ENCODE measurements at regions not wholly inside any gene's neighbourhood (a gene's known extent, or its start where the extent isn't known, plus 50 kb on each side); places are given as distances from the start of the nearest gene placed in this dataset.

- Histone ChIP-seq H2BK120ac (replicated peaks; ENCODE audit: low read depth, low read length) (no peak overlapping the region), H2AK5ac (ENCODE audit: low read depth, low read length) (no peak overlapping the region), H3K23ac (ENCODE audit: insufficient read length) (no peak overlapping the region), H3K27ac (ENCODE audit: low read depth, low read length) (no peak overlapping the region), H2BK12ac (ENCODE audit: low read depth, low read length) (no peak overlapping the region), H3K4me2 (ENCODE audit: insufficient read depth in 1 of 2, low read depth in 2 of 2, low read length in 2 of 2) (no peak overlapping the region), H3K4me3 (ENCODE audit: extremely low read depth in 1 of 4, insufficient read depth in 2 of 4, low read depth in 3 of 4, low read length in 4 of 4) (no peak overlapping the region), H3K4me1 (replicated peaks in 1 of 4; ENCODE audit: control insufficient read depth in 3 of 4, insufficient read depth in 4 of 4, low read length in 3 of 4) (no peaks in the 10 kb centered on the region), H3K14ac (ENCODE audit: insufficient read length) (no peak overlapping the region), H3K23me2 (ENCODE audit: low read depth, low read length) (no peaks in the 10 kb centered on the region), H3K56ac (replicated peaks; ENCODE audit: insufficient read length, low read depth, low read length) (no peak overlapping the region), H3K79me1 (ENCODE audit: low read depth, low read length) (no peaks in the 10 kb centered on the region), H3K79me2 (ENCODE audit: control insufficient read depth in 1 of 2, insufficient read depth in 2 of 2, low read length in 2 of 2) (no peaks in the 10 kb centered on the region), H2AFZ (ENCODE audit: low read length) (no peak overlapping the region), H3K4ac (replicated peaks; ENCODE audit: insufficient read length, low read depth, low read length) (peak overlapping the region; percentile 69), H3K27me3 (replicated peaks in 1 of 4; ENCODE audit: control insufficient read depth in 3 of 4, extremely low read depth in 1 of 4, insufficient read depth in 3 of 4, low read length in 3 of 4) (no peaks in the 10 kb centered on the region), H3K36me3 (ENCODE audit: control insufficient read depth in 2 of 4, insufficient read depth in 4 of 4, low read length in 3 of 4) (no peaks in the 10 kb centered on the region), H3K18ac (ENCODE audit: extremely low read depth, low read length) (no peak overlapping the region), H2BK20ac (ENCODE audit: low read length) (no peak overlapping the region), H4K20me1 (replicated peaks in 1 of 2; ENCODE audit: control insufficient read depth in 1 of 2, insufficient read depth in 2 of 2, low read length in 2 of 2) (no peaks in the 10 kb centered on the region), H3K9ac (replicated peaks in 1 of 4; ENCODE audit: extremely low read depth in 1 of 4, low read depth in 3 of 4, low read length in 3 of 4) (no peak overlapping the region), H4K8ac (ENCODE audit: extremely low read depth, insufficient read depth, low read length) (no peak overlapping the region), H3K9me3 (ENCODE audit: insufficient read depth in 2 of 2, low read depth in 1 of 2, low read length in 1 of 2) (no peaks in the 10 kb centered on the region), H4K5ac (ENCODE audit: insufficient read length, low read depth, low read length) (no peak overlapping the region), H2BK15ac (ENCODE audit: low read length) (no peak overlapping the region), H2BK5ac (ENCODE audit: low read depth, low read length) (no peak overlapping the region), H4K91ac (replicated peaks; ENCODE audit: insufficient read length, low read length) (no peak overlapping the region)
- FAIRE-seq (no peak), DNase-seq (ENCODE audit: low read depth in 1 of 2, low spot score in 2 of 2) (no peak)
- POLR2A ChIA-PET (ENCODE audit: partially characterized antibody) = no interaction called here
- CTCF ChIA-PET (ENCODE audit: partially characterized antibody) = no interaction called here
- WGBS, 2 experiments (ENCODE audit: extremely low coverage in 1 of 2, insufficient coverage in 1 of 2, insufficient read length in 1 of 2, insufficient replicate concordance in 2 of 2, low coverage in 1 of 2, low lambda C conversion rate in 2 of 2, missing lambda C conversion rate in 1 of 2) = 95% methylated on average over 4 of the region's 4 CpGs; no CpG with 5 or more reads in 1 of the 2 experiments
- TF ChIP-seq SIX5 (IDR thresholded peaks at IDR 0.05; ENCODE audit: low read depth, low read length) (no peak), RFX5 (IDR thresholded peaks at IDR 0.05; ENCODE audit: borderline replicate concordance, low read depth, low read length) (no peak), CHD2 (IDR thresholded peaks at IDR 0.05; ENCODE audit: low read length) (no peak), POU5F1 (IDR thresholded peaks at IDR 0.05; ENCODE audit: low read depth, low read length) (no peak), EGR1 (IDR thresholded peaks at IDR 0.05; ENCODE audit: borderline replicate concordance, low read depth, low read length) (no peak), RNF2 (IDR thresholded peaks at IDR 0.05; ENCODE audit: borderline replicate concordance, low read depth, low read length, missing control alignments, poor library complexity, severe bottlenecking) (no peak), CREB1 (IDR thresholded peaks at IDR 0.05) (no peak), YY1 (IDR thresholded peaks at IDR 0.05; ENCODE audit: low read depth, low read length) (no peak), CEBPB (IDR thresholded peaks at IDR 0.05; ENCODE audit: low read depth, low read length) (no peak), TAF7 (optimal IDR thresholded peaks at IDR 0.05; ENCODE audit: borderline replicate concordance, low read depth, low read length) (no peak)
- TF ChIP-seq, protein P1, sequence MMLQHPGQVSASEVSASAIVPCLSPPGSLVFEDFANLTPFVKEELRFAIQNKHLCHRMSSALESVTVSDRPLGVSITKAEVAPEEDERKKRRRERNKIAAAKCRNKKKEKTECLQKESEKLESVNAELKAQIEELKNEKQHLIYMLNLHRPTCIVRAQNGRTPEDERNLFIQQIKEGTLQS (IDR thresholded peaks at IDR 0.05; ENCODE audit: insufficient read depth, low read depth, low read length) = no peak
Observed at GRCh38 chr1:60742339-60742738, 340.0 kb upstream of the NFIA start.
